WI38 (cell line): ENCODE measurements at regions not wholly inside any gene's neighbourhood (a gene's known extent, or its start where the extent isn't known, plus 50 kb on each side); places are given as distances from the start of the nearest gene placed in this dataset.

ENCODE experiments used
- H3K4me3 ChIP-seq: 2 replicates; pipeline ENCODE4 v1.5.1; 2011; ENCODE audit warnings: low read depth, mild to moderate bottlenecking, control low read depth, low read length
- TF ChIP-seq, protein P1 (sequence below): IDR thresholded peaks from 2 replicates; pipeline ENCODE4 v1.5.1; 2012; ENCODE audit warnings: low read depth, mild to moderate bottlenecking, control low read depth, low read length

GRCh38 chr20:20938599-20938998 is 167.6 kb downstream of the LINC00237 start:
- no peak overlapping the region for H3K4me3 ChIP-seq
- TF ChIP-seq, protein P1, sequence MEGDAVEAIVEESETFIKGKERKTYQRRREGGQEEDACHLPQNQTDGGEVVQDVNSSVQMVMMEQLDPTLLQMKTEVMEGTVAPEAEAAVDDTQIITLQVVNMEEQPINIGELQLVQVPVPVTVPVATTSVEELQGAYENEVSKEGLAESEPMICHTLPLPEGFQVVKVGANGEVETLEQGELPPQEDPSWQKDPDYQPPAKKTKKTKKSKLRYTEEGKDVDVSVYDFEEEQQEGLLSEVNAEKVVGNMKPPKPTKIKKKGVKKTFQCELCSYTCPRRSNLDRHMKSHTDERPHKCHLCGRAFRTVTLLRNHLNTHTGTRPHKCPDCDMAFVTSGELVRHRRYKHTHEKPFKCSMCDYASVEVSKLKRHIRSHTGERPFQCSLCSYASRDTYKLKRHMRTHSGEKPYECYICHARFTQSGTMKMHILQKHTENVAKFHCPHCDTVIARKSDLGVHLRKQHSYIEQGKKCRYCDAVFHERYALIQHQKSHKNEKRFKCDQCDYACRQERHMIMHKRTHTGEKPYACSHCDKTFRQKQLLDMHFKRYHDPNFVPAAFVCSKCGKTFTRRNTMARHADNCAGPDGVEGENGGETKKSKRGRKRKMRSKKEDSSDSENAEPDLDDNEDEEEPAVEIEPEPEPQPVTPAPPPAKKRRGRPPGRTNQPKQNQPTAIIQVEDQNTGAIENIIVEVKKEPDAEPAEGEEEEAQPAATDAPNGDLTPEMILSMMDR: no peak

DNA sequence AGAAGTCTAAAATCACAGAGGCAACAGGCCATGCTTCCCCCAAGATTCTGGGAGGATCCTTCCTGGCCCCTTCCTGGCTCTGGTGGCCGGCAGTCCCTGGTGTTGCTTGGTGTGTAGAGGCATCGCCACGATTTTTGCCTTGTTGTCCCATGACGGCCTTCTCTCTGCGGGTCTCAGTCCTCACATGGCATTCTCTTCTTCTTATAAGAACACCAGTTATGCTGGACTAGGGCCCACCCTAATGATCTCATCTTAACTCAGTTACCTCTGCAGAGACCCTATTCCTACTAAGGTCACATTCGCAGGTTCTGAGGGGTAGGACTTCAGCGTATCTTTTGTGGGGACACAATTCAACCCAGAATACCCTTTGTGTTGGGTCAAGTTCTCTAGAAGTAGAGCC is 168.0 kb downstream of the LINC00237 start:
- H3K4me3 ChIP-seq: no peak overlapping the region
- TF ChIP-seq, protein P1: no peak

DNA sequence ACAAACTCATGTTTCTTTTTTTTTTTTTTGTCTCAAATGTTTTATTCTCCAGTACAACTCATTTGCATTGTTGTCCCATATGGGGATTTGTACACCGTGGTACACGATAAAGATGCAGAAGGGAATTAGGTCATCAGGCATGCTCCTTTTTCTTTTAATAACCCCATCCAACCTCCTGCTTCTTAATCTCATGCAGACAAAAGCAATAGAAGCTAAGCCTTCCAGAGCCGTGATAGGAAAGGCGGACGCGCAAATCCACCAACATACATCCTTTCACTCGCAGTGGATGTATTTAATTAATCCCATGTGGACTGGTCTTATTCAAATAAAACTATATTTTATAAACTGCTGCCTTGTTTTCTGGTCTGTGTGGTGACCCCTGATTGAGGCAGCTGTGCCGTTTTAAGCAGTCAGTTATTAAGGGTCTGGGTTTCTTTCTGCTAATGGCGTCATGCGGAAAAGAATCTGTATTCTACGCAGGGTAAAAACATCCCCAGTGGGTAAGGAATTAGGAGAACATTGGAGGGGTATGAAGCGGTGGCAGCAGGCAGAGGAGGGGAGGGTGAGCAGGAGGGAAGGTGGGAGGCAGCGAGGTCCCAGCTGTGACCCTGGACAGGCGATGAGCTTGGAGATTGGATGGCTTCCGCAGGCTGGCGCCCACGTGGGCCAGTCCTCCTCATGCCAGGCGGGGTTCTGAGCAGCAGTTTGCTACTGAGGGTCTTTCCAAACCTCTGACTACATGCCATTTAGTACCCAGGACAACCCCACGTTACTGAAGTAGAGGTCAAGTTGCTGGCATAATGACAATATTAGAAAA is 172.8 kb downstream of the LINC00237 start:
- no peak overlapping the region for H3K4me3 ChIP-seq
- TF ChIP-seq, protein P1: no peak

DNA sequence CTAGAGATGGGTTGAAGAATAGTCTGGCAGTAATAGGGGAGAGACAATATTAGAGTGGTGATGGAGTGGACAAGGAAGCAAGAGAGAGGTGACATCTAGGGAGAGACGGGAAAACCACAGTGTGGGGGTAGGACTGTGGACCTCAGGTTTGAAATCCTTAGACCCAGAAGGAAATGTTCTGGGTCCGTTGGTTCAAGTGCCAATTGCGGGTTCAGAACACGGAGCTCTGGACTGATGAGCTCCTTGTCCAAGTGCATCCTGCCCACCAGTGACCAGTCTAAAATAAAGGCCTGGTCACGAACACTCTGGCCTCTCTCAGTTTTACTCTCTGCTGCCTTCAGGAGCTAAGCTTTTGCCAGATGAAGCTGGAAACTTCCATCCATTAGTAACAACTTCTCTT is 174.0 kb downstream of the LINC00237 start:
- TF ChIP-seq, protein P1: no peak
- no peak overlapping the region for H3K4me3 ChIP-seq

GRCh38 chr20:20931632-20932031 is 174.5 kb downstream of the LINC00237 start:
- TF ChIP-seq, protein P1: no peak
- H3K4me3 ChIP-seq: no peak overlapping the region

DNA sequence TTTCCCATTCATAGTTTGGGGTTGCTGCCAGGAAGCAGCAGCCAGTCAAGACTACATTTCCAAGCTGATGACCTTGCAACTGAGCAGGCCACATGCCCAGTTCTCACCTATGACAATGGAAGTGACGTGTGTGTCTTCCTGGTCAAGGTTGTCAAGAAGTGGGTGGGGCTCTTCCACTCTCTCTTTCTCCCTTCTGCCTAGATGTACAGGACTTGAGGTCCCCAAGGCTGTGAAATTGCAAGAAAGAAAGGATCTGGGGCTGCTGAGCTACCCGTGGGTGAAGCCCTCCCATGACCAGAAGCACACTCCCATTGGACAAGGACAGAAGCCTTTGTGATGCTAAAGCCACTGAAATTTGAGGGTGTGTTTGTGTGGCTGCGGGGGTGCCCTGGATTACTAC is 175.1 kb downstream of the LINC00237 start:
- TF ChIP-seq, protein P1: no peak
- no peak overlapping the region for H3K4me3 ChIP-seq

- H3K4me3 ChIP-seq: no peak overlapping the region
- TF ChIP-seq, protein P1: no peak
Observed at GRCh38 chr20:20930500-20930899, 175.7 kb downstream of the LINC00237 start.
